ENCODE measurements at regions not wholly inside any gene's neighbourhood (a gene's known extent, or its start where the extent isn't known, plus 50 kb on each side); places are given as distances from the start of the nearest gene placed in this dataset.
"Not testable (repeated sequence)": the region's sequence is repeated elsewhere in the genome, so short reads cannot be mapped to it uniquely, and the experiment has no call there.

DNA sequence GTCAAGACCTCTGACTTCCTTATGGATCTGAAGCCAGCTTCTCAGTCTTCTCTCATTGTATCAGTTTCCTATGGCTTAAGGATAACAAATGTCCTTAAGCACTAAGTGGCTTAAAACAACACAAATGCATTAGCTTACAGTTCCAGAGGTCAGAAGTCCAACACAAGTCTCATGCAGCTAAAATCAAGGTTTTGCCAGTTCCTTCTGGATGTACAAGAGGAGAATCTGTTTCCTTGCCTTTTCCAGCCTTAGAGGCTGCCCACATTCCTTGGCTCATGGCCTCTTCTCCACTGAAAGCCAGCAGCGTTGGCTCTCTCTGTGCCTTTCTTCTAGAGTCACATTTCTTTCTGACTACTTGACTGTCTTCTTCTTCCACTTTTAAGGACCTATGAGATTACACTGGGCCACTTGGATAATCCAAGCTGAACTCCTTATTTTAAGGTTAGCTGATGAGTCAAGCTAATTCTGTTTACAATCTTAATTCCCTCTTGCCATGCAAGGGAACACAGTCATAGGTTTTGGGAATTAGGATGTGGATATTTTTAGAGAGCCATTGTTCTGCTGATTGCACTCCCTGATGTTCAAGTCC, 179.0 kb downstream of the BCAS1 start:
- DNase-seq (ENCODE audit: low read depth) = no peak

DNA sequence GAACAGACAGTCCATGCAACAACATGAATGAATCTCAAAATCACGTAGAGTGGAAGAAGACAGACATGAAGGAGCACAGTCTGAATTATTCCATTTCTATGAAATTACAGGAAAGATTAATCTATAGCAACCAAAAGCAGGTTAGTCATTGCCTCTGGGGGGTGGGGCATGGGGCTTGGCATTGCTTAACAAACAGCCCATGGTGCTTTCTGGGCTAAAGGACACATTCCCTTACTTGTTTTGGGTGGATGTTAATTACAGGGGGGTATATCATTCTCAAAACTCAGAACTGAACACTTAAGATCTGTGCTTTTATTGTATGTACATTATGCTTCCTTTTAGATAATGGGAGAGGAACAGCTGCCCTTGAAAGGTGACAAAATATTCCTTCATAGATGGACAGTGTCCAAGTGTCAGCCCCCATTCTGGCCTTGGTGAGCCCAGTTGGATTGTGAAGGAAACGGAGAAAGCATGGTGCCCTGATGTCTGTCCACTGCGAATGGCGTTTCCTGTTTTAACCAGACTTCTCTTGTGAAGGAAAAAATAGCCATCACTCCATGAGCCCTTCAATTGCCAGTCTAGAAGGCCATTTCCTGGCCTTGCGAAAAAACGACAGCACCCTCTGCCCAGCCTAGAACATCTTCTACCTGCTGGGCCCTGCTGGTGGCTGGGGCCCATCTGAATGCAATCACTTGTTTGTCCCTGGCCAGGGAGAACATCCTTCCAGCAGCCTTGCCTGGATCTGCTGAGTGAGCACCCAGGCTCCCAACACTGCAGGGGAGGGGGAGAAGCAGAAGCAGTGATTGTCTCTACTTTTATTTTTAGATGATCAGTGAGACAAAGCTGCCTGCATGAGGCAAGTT, 179.7 kb downstream of the BCAS1 start:
- DNase-seq (ENCODE audit: low read depth) = no peak

DNA sequence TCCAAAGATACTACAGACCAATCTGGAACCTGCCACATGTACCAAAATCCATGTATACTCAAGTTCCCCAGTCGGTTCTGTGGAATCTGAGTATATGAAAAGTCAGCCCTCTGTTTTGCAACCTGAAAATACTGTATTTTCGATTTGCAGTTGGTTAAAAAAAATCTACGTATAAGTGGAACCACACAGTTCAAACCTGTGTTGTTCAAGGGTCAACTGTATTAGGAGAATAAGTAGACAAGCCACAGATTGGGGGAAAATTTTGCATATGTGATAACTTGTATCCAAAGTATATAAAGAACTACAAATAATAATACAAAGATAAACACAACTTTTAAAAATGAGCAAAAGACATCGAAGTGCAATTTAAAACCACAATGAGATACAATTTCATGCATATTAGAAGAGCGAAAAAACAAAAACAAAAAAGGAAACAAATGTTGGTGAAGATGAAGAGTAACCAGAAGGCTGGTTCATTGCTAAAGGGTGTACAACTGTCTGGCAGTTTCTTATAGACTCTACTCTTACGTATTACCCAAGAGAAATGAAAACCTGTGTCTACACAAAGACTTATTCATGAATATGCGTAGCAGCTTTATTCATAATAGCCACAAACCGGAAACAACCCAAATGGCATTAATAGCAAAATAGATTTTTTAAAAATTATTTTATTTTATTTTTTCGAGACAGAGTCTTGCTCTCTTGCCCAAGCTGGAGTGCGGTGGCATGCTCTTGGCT, 180.8 kb downstream of the BCAS1 start:
- DNase-seq (ENCODE audit: low read depth) = no peak

DNA sequence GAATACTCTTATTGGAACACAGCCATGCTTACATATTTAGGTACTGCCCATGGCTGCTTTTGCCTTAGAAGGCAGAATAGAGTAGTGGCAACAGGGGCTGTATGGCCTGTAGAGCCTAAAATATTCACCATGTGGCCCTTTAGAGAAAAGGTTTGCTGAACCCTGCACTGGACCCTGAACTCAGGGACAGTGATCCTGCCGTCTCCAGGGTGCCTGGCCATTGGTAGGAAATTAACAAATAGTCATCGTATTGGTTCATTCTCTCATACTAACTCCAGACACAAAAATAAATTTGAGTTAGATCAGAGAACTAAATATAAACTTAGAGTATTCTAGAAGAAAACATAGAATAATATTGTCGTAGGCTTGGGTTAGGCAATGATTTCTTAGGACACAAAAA, 181.4 kb downstream of the BCAS1 start:
- DNase-seq (ENCODE audit: low read depth) = no peak

DNA sequence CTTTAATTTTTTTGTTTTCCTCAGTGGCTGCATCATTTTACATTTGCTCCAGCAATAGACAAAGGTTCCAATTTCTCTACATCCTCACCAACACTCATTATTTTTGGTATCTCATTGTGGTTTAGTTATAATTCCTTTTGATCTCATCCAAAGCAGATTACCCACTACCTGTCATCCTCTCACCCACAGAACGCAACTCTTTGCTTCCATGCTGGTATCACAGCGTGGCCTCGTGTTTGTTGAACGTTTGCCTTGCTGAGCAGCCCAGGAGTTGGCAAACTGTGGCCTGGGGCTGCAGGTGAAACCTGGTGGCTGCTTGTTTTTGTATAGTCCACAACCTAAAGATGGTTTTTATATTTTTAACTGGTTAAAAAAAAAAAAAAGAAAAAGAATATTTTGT, 181.9 kb downstream of the BCAS1 start:
- no peak for DNase-seq (ENCODE audit: low read depth)

DNA sequence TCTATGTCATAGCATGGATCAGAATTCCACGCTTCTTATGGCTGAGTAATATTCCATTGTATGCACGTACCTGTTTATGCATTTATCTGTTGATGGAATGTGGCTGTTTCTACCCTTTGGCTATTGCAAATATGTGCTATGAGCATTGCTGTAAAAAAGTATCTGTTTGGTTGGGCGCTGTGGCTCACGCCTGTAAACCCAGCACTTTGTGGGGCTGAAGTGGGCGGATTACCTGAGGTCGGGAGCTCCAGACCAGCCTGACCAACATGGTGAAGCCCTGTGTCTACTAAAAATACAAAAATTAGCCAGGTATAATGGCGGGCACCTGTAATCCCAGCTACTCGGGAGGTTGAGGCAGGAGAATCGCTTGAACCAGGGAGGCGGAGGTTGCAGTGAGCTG, 182.4 kb downstream of the BCAS1 start:
- no peak for DNase-seq (ENCODE audit: low read depth)

DNA sequence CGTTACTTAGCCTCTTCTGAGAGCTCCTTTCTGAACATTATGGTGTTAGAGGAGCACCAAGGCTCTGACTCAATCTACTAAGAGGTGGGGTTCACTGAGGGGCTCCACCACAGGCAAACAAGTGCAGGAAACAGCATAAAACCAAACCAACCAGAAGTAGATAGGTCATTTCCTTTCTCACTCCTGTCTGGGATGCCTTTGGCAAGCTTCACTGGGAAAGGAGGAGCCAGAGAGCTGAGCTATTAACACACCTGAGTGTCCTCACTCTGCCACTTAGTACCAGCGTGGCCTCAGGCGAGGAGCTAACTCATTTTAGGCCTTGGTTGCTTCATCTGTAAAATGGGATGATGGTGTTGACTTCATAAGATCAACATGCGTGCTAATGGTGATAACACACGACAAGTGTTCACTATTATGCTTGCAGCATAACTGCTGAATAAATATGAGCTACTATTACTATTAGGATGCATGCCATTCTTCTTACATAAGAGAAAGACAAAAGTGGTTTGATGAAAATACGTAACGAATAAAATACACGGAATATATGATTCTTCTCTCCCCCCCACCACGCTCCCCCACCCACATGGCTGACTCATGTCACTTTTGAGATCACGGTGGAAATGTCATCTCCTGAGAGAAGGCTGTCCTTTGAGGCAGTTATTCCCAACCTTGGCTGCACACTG, 185.4 kb downstream of the BCAS1 start:
- no peak for DNase-seq (ENCODE audit: low read depth)

DNA sequence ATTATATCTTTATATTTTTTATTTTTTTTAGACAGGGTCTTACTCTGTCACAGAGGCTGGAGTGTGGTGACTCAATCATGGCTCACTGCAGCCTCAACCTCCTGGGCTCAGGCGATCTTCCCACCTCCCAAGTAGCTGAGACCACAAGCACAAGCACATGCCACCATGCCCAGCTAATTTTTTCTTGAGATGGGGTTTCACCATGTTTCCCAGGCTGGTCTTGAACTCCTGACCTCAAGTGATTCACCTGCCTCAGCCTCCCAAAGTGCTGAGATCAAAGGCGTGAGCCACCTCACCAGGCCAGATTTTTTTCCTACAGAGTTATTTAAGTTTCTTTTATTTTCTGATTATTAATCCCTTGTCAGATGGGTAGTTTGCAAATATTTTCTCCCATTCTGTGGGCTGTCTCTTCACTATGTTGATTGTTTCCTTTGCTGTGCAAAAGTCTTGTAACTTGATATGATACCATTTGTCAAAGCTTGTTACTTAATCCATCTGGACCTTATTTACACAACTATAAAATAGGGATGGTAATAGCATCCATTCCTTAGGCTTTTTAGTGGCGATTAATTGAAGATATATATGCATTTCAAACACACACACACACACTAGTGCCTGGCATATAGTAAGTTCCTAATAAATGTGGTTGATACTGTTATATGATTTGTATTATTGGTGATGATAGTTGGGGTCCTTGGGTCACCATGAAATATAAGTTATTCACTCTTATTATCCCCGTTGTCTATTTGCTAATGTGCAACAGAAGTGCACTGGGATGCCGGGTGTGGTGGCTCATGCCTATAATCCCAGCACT, 187.1 kb downstream of the BCAS1 start:
- DNase-seq (ENCODE audit: low read depth) = no peak

DNA sequence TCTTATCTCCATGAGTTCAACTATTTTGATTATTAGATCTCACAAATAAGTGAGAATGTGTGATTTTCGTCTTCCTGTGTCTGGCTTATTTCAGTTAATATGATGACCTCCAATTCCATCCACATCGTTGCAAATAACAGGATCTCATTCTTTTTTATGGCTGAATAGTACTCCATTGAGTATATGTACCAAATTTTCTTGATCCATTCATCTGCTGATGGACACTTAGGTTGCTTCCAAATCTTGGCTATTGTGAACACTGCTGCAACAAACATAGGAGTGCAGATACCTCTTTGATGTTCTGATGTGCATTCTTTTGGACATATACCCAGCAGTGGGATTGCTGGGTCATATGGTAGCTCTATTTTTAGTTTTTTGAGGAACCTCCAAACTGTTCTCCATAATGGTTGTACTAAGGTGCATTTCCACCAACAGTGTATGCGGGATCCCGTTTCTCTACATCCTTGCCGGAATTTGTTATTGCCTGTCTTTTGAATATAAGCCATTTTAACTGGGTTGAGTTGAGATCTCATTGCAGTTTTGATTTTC, 187.9 kb downstream of the BCAS1 start:
- DNase-seq (ENCODE audit: low read depth) = not testable (repeated sequence)

DNA sequence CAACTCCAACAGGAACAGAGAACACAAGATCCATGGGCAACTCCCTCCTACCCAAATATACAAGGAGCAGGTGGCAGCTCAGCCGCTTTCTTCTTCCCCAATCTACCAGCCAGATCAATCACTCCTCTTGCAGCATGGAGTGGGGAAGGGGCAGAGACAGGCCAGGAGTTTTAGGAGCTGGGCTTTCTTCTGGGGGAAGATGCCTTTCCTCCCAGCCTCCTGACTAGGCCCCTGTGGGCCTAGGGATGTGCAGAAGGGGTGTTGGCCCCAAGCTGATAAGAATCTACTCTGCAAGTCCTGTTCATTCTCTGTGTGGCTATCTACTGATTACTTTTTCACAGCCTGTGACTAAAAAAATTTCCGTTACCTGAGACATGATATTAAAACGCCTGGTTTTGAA, 189.0 kb downstream of the BCAS1 start:
- DNase-seq (ENCODE audit: low read depth) = no peak

DNA sequence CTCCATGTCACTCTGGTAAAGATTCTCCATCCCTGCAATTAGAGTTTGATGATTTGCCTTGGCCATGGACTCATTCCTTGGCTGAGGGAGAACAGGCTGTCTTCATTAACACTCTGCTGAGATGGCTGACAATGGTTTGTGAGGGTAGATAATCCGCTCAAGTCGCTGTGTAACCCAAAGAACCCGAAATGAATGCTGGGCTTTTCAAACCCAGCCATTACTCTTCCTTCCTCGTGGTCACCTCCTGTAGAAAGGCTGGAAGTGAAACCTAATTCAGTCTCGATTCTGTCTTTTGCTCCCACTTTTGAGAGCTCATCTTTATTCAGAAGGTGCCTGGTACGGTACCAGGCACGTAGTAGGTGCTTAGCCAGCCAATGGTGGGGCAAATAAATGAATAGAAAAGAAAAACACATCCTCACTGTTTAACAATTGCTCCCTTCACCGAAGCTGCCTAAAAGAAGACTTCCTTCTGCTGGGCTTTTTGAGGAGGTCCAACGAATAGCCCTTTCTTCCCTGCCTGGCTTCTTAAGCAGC, 190.2 kb downstream of the BCAS1 start:
- DNase-seq (ENCODE audit: low read depth) = no peak

DNA sequence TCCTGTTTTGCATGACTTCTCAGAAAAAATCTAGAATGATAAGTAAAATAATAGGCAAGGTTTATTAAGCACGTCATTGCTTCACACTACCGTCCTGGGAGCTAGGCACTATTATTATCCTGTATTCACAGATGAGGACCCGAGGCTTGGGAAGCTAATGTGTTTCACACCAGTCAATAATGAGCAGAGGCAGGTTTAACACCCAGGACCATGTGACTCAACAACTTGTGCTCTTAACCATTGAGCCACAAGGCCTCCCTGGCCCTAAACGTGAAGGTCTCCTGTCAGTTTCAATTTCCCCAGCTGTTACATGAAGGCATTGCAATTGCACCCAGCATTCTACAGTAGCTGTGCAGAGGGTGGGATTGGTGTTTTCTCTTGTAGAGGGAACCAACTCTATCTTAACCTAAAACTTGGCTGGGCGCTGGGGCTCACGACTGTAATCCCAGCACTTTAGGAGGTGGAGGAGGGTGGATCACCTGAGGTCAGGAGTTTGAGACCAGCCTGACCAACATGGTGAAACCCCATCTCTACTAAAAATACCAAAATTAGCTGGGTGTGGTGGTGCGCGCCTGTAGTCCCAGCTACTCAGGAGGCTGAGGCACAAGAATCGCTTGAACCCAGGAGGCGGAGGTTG, 191.2 kb downstream of the BCAS1 start:
- no peak for DNase-seq (ENCODE audit: low read depth)

DNA sequence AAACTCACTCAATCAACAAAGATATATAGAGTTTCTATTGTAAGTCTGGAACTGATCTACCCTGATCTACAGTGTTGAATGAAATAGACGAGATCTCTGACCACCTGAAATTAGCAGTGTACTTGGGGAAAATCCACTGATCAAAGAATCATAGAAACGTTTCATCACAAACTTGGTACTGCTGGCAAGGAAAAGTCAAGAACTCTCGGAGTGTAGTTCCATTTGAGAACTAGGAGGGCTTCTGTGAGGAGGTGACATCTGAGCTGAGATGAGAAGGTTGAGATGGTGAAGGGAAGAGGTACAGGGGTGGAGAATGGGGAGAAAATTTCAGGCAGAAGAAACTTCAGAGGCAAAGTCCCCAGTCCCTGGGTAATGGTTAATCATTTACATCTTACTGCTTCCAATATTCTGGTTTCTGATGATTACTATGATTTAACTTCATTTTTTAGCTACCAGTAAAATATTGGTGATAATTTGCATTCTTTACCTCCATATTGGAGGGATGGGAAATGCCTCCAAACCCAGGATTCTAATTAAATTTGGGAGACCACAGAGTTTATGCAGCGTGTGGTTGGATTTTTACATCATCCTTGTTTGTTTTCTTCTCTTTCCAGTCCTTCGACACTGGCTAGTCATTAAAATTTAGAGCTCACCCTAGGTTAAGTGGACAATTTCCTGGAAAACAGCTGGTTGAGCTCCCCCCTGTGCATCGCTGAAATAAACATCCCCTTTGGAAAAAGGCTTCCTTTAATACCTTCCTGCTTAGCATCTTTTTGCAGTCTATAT, 191.9 kb downstream of the BCAS1 start:
- DNase-seq (ENCODE audit: low read depth) = no peak

DNA sequence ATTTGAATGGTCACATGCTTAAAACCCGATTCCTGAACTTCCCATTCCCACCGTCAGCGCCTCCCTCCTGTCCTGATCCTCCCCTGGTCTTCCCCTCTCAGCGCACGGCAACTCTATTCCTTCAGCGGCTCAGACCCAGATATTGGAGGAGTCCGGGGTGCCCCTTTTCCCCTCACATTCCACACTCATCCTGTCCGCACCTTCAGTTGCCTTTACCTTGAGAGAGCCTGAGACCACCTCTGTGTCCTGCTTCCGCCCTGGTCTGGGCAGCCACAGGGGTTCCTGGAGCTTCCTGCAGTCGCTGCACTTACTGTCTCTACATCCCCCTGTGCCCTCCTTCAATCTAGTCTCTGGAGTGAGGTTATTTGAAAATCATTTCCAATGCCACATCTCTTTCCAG, 193.4 kb downstream of the BCAS1 start:
- no peak for DNase-seq (ENCODE audit: low read depth)

DNA sequence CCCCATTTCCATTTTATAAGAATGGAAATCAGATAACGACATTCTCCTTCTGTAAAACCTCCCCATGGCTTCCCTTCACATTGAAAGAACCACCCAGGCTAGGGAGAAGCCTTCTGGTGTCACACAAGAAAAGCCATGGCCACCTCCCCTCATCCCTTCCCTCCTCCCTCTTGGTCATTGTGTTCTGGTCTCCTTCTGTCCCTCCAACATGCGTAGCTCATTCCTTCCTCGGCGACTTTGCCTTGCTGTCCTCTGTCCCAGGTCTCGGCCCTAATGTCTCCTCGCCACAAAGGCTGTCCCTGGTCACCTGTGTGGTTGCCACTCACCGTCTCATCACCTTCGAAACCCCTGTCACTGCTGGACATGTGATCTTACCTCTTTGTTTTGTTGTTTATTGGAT, 193.9 kb downstream of the BCAS1 start:
- no peak for DNase-seq (ENCODE audit: low read depth)

DNA sequence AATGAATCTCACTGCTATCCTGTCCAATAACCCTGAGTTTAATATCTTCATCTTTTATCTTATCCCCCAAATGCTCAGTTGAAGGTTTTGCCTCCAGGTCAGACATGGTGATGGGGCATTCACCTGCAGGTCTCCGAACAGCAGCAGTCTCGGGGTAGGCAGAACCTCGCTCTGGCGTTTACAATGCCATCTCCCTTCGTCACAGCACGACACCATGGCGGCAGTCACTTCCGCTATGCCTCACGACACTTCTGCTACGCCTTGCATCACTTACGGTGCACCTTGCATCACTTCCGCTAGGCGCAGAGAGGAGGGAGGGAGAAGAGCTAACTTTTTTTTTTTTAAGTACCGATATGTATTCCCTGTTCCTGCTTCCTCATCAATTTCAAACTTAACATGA, 194.9 kb downstream of the BCAS1 start:
- DNase-seq (ENCODE audit: low read depth) = no peak

DNA sequence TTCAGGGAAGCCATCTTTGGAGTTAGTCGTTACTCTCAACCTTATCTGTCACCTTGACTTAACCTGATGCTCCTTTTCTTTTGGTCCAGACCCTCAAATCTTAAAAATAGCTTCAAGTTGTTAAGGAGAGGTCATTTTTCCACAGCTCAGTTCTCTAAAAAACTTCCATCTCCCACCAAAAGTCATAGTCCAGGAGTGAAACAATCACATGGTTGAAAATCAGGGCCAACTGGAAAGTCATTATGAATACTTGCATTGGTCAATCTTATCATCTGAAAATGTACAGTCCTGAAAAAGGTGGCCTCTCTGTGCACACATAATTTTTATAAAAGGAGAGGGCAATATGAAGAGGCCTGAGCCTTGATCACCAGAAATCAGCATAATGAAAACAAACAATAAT, 195.7 kb downstream of the BCAS1 start:
- no peak for DNase-seq (ENCODE audit: low read depth)

DNA sequence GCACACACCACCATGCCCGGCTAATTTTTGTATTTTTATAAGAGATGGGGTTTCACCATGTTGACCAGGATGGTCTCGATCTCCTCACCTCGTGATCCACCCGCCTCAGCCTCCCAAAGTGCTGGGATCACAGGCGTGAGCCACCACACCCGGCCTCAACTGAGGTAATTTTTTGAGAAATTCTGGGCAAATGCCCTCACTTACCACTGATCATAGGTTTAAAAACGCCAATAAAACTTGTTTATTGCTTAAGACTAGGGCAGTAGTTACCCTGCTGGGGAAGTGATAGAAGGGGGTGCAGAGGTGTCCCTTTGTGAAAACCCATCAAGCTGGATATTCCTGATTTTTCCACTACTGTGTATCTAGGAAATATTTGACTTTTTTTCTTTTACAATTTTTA, 196.3 kb downstream of the BCAS1 start:
- DNase-seq (ENCODE audit: low read depth) = no peak

DNA sequence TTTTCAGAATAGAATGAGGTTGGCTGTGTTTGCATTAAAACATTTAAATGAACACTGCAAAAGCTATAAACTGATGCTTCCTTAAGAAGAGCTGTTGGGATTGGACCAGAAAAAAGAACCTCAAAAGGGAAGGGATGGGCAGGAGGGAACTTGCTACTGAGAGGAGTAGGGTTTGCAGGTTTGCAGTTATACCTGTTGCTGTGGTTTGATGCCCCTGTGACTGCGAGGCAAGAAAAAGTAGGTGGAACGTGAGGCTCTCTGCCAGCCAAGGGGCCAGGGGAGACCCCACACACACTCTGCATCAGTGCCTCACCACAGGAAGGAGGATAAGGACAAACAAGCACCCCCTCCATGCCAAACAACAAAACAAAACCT, 197.2 kb downstream of the BCAS1 start:
- no peak for DNase-seq (ENCODE audit: low read depth)
